SK-N-SH (cell line): ENCODE measurements at regions not wholly inside any gene's neighbourhood (a gene's known extent, or its start where the extent isn't known, plus 50 kb on each side); places are given as distances from the start of the nearest gene placed in this dataset.

Experiments
- CTCF ChIA-PET: fragments of 300-600, 350-600 bp; formaldehyde crosslinking; extraction: SDS; loops from one replicate; lab custom pipeline; 2021; lab: Yijun Ruan, JAX
- POLR2A ChIA-PET: fragments of 350-600 bp; sonication (Branson Sonifier 250); formaldehyde crosslinking; extraction: SDS; loops from one replicate; lab custom pipeline; 2020; ENCODE audit warnings: antibody characterized with exemption, inconsistent platforms; lab: Yijun Ruan, JAX
- DNase-seq: peaks from one replicate; pipeline ENCODE4 v3.0.0; 2012
- H2AFZ ChIP-seq: fragments of 200-600 bp; sonication (generic); 2 replicates; pipeline ENCODE4 v1.8.1; 2016; ENCODE audit warnings: antibody characterized with exemption, mild to moderate bottlenecking, low read depth
- H3F3A ChIP-seq: fragments of 200-600 bp; sonication (generic); replicated peaks from 2 replicates; pipeline ENCODE3; 2016; ENCODE audit warnings: antibody characterized with exemption, mild to moderate bottlenecking; ENCODE audit not compliant: insufficient read depth
- H3K27ac ChIP-seq, 2 experiments: fragments of 200-500 bp in 1 of 2; fragments of 200-600 bp in 1 of 2; sonication (Bioruptor generic) in 1 of 2; sonication (generic), shearing (Covaris generic) in 1 of 2; 2 replicates each; pipeline versions ENCODE4 v1.5.1 to v1.6.1; 2014 to 2016; ENCODE audit warnings: low read depth in 2 of 2, inconsistent platforms in 1 of 2, low read length in 1 of 2, mild to moderate bottlenecking in 1 of 2, mixed read lengths in 1 of 2
- H3K27me3 ChIP-seq: fragments of 200-600 bp; sonication (generic), shearing (Covaris generic); 2 replicates; pipeline ENCODE4 v1.6.1; 2016; ENCODE audit warnings: mixed run types; ENCODE audit not compliant: insufficient read depth
- H3K36me3 ChIP-seq, 2 experiments: fragments of 200-500 bp in 1 of 2; fragments of 200-600 bp in 1 of 2; sonication (Bioruptor generic) in 1 of 2; sonication (generic) in 1 of 2; replicated peaks in 1 of 2; 2 replicates each; pipeline versions ENCODE3 to v1.5.1; 2014 to 2016; ENCODE audit warnings: low read length in 1 of 2, mild to moderate bottlenecking in 1 of 2; ENCODE audit not compliant: insufficient read depth in 2 of 2, control insufficient read depth in 1 of 2
- H3K4me1 ChIP-seq, 2 experiments: fragments of 200-500 bp in 1 of 2; fragments of 200-600 bp in 1 of 2; sonication (Bioruptor generic) in 1 of 2; sonication (generic), shearing (Covaris generic) in 1 of 2; 2 replicates each; pipeline versions ENCODE4 v1.5.1 to v1.6.1; 2014 to 2016; ENCODE audit warnings: low read depth in 1 of 2, low read length in 1 of 2, mixed run types in 1 of 2; ENCODE audit not compliant: insufficient read depth in 2 of 2, control insufficient read depth in 1 of 2
- H3K4me2 ChIP-seq: fragments of 200-600 bp; sonication (generic), shearing (Covaris generic); 2 replicates; pipeline ENCODE4 v1.6.1; 2017; ENCODE audit warnings: mixed run types
- H3K4me3 ChIP-seq, 2 experiments: fragments of 200-500 bp in 1 of 2; fragments of 200-600 bp in 1 of 2; sonication (Bioruptor generic) in 1 of 2; sonication (generic), shearing (Covaris generic) in 1 of 2; 2 replicates each; pipeline versions ENCODE4 v1.5.1 to v1.8.1; 2014 to 2016; ENCODE audit warnings: low read depth in 2 of 2, inconsistent platforms in 1 of 2, low read length in 1 of 2, mild to moderate bottlenecking in 1 of 2, mixed read lengths in 1 of 2, moderate library complexity in 1 of 2
- H3K79me2 ChIP-seq: fragments of 200-600 bp; sonication (generic); 2 replicates; pipeline ENCODE4 v1.8.1; 2017; ENCODE audit warnings: mild to moderate bottlenecking; ENCODE audit not compliant: insufficient read depth
- H3K9ac ChIP-seq: fragments of 200-600 bp; sonication (generic); 2 replicates; pipeline ENCODE4 v1.6.1; 2017; ENCODE audit warnings: mixed run types
- H3K9me2 ChIP-seq: fragments of 200-600 bp; sonication (generic); 2 replicates; pipeline ENCODE4 v1.6.1; 2017; ENCODE audit warnings: mixed run types
- H3K9me3 ChIP-seq: fragments of 200-600 bp; sonication (generic); 2 replicates; pipeline ENCODE4 v1.6.1; 2017; ENCODE audit warnings: mixed run types, mild to moderate bottlenecking, moderate library complexity
- H4K20me1 ChIP-seq: fragments of 200-600 bp; sonication (generic); 2 replicates; pipeline ENCODE4 v1.6.1; 2017; ENCODE audit warnings: mild to moderate bottlenecking, mixed run types; ENCODE audit not compliant: insufficient read depth
- CHD2 ChIP-seq: fragments of 150-350 bp; IDR thresholded peaks from 2 replicates; pipeline ENCODE4 v1.6.1; 2018; ENCODE audit warnings: low read length; ENCODE audit not compliant: partially characterized antibody
- ELF1 ChIP-seq: IDR thresholded peaks from 2 replicates; pipeline ENCODE4 v1.4.0; 2012
- FOXJ3 ChIP-seq: sonication (generic); formaldehyde crosslinking; IDR thresholded peaks from 2 replicates; pipeline ENCODE4 v1.5.1; 2020; ENCODE audit warnings: mild to moderate bottlenecking, missing genetic modification reagents
- FOXM1 ChIP-seq: IDR thresholded peaks from 2 replicates; pipeline ENCODE4 v1.4.0; 2012; ENCODE audit warnings: low read depth, mild to moderate bottlenecking
- GATA2 ChIP-seq: sonication (generic); formaldehyde crosslinking; IDR thresholded peaks from 2 replicates; pipeline ENCODE4 v1.5.0; 2020; ENCODE audit warnings: mild to moderate bottlenecking, missing genetic modification reagents
- IRF3 ChIP-seq: fragments of 150-350 bp; IDR thresholded peaks from 2 replicates; pipeline ENCODE4 v1.6.1; 2016; ENCODE audit warnings: mild to moderate bottlenecking, low read depth, low read length
- NRF1 ChIP-seq: IDR thresholded peaks from 2 replicates; pipeline ENCODE4 v1.6.1; 2012; ENCODE audit warnings: low read depth, mild to moderate bottlenecking, low read length
- PBX3 ChIP-seq: IDR thresholded peaks from 2 replicates; pipeline ENCODE4; 2012
- RXRA ChIP-seq: IDR thresholded peaks from 2 replicates; pipeline ENCODE4 v1.4.0; 2012; ENCODE audit warnings: low read depth, mild to moderate bottlenecking, borderline replicate concordance
- TEAD4 ChIP-seq: IDR thresholded peaks from 2 replicates; pipeline ENCODE4 v1.4.0; 2012; ENCODE audit warnings: mild to moderate bottlenecking, borderline replicate concordance; ENCODE audit not compliant: insufficient read depth
- USF1 ChIP-seq: IDR thresholded peaks from 2 replicates; pipeline ENCODE4 v1.4.0; 2012; ENCODE audit warnings: low read depth, borderline replicate concordance
- USF2 ChIP-seq: fragments of 150-350 bp; IDR thresholded peaks from 2 replicates; pipeline ENCODE4 v1.6.1; 2017; ENCODE audit warnings: antibody characterized with exemption, low read length, low read depth, borderline replicate concordance
- WGBS: methylation state at CpG from one replicate; pipeline ENCODE4 v1.1.6; 2017; ENCODE audit warnings: low lambda C conversion rate; 5-methylcytosine and 5-hydroxymethylcytosine counted together

GRCh38 chr10:130934293-130935127 lies 377.0 kb downstream of the TCERG1L start (continued):
- no peak for TF ChIP-seq TEAD4
- TF ChIP-seq NRF1: no peak
- no peak for TF ChIP-seq USF1
- TF ChIP-seq, all 33 proteins: peak for 0

GRCh38 chr10:130935128-130935439 lies 376.4 kb downstream of the TCERG1L start:
- H3K4me3 ChIP-seq: no peak overlapping the region
- DNase-seq: no peak
- TF ChIP-seq USF2 (no peak), GATA2 (CRISPR knock-in tag) (no peak), CHD2 (no peak), ELF1 (no peak)
- TF ChIP-seq, all 33 proteins: peak for 0
- no peaks in the 10 kb centered on the region for H3F3A ChIP-seq
- H3K9ac ChIP-seq: no peak overlapping the region
- no peaks in the 10 kb centered on the region for H3K36me3 ChIP-seq
- H3K9me2 ChIP-seq: no peaks in the 10 kb centered on the region
- no peaks in the 10 kb centered on the region for H3K9me3 ChIP-seq
- POLR2A ChIA-PET: no interaction called here
- no peaks in the 10 kb centered on the region for H3K4me1 ChIP-seq
- no peak overlapping the region for H3K4me2 ChIP-seq
- H4K20me1 ChIP-seq: no peaks in the 10 kb centered on the region
- no peak overlapping the region for H2AFZ ChIP-seq
- H3K79me2 ChIP-seq: no peaks in the 10 kb centered on the region
- no peak overlapping the region for H3K27ac ChIP-seq
- 40% methylated on average over 5 of the region's 5 CpGs for WGBS
- CTCF ChIA-PET: interaction anchor here (0.9 kb wide), 1 partner anchor 24 kb away, joined by 3 read pairs; no protein-coding TSS in a partner anchor
- H3K27me3 ChIP-seq: no peaks in the 10 kb centered on the region

- Histone ChIP-seq H3K27ac (no peak overlapping the region), H3K4me3 (no peak overlapping the region), H3K4me2 (no peak overlapping the region), H4K20me1 (no peaks in the 10 kb centered on the region), H3K27me3 (no peaks in the 10 kb centered on the region), H3F3A (no peaks in the 10 kb centered on the region), H3K36me3 (no peaks in the 10 kb centered on the region), H3K9me2 (no peaks in the 10 kb centered on the region), H3K79me2 (no peaks in the 10 kb centered on the region), H2AFZ (no peak overlapping the region), H3K9me3 (no peaks in the 10 kb centered on the region), H3K4me1 (no peaks in the 10 kb centered on the region), H3K9ac (no peak overlapping the region)
- ChIA-PET CTCF (interaction anchor here (0.9 kb wide), 1 partner anchor 23 kb away, joined by 3 read pairs; no protein-coding TSS in a partner anchor), POLR2A (no interaction called here)
- no peak for DNase-seq
- WGBS: 34% methylated on average over 7 of the region's 9 CpGs
- TF ChIP-seq PBX3: no peak
- TF ChIP-seq FOXJ3 (CRISPR knock-in tag): no peak
- TF ChIP-seq IRF3: no peak
- TF ChIP-seq RXRA: no peak
- no peak for TF ChIP-seq FOXM1
Observed at GRCh38 chr10:130935897-130936550, 375.5 kb downstream of the TCERG1L start.
